Smooth muscle cell (in vitro differentiated cells): ENCODE measurements at regions not wholly inside any gene's neighbourhood (a gene's known extent, or its start where the extent isn't known, plus 50 kb on each side); places are given as distances from the start of the nearest gene placed in this dataset.

Experiments
- DNase-seq: peaks from one replicate; lab custom pipeline; 2025; ENCODE audit not compliant: unreplicated experiment; lab: John Stamatoyannopoulos, UW
- H2AFZ ChIP-seq: fragments of 200-600 bp; sonication (generic); 2 replicates; pipeline ENCODE4 v1.6.0; 2016; ENCODE audit warnings: antibody characterized with exemption, low read depth, mild to moderate bottlenecking
- H3F3A ChIP-seq: fragments of 200-600 bp; sonication (generic); 2 replicates; pipeline ENCODE4 v1.6.0; 2017; ENCODE audit warnings: antibody characterized with exemption, low read depth
- H3K27ac ChIP-seq: fragments of 200-600 bp; sonication (generic); 2 replicates; pipeline ENCODE4 v1.5.1; 2016; ENCODE audit warnings: low read depth, mild to moderate bottlenecking
- H3K27me3 ChIP-seq: fragments of 200-600 bp; sonication (generic); 2 replicates; pipeline ENCODE4 v1.6.1; 2016; ENCODE audit warnings: low read depth, mild to moderate bottlenecking
- H3K36me3 ChIP-seq: fragments of 200-600 bp; sonication (generic); 2 replicates; pipeline ENCODE4 v1.5.1; 2016; ENCODE audit warnings: low read depth
- H3K4me1 ChIP-seq: fragments of 200-600 bp; sonication (generic); 2 replicates; pipeline ENCODE4 v1.5.1; 2016; ENCODE audit warnings: low read depth
- H3K4me2 ChIP-seq: fragments of 200-600 bp; sonication (generic); 2 replicates; pipeline ENCODE4 v1.6.0; 2016; ENCODE audit warnings: mild to moderate bottlenecking
- H3K4me3 ChIP-seq: fragments of 200-600 bp; sonication (generic); 2 replicates; pipeline ENCODE4 v1.5.1; 2016; ENCODE audit warnings: mild to moderate bottlenecking
- H3K79me2 ChIP-seq: fragments of 200-600 bp; sonication (generic); 2 replicates; pipeline ENCODE4 v1.6.0; 2016; ENCODE audit warnings: low read depth, mild to moderate bottlenecking
- H3K9ac ChIP-seq: fragments of 200-600 bp; sonication (generic); 2 replicates; pipeline ENCODE4 v1.6.0; 2016; ENCODE audit warnings: low read depth
- H3K9me3 ChIP-seq: fragments of 200-600 bp; sonication (generic); replicated peaks from 2 replicates; pipeline ENCODE4 v1.5.1; 2016; ENCODE audit warnings: low read depth
- H4K20me1 ChIP-seq: fragments of 200-600 bp; sonication (generic); 2 replicates; pipeline ENCODE4 v1.6.0; 2016; ENCODE audit warnings: low read depth
- CTCF ChIP-seq: fragments of 200-600 bp; sonication (generic); IDR thresholded peaks from 2 replicates; pipeline ENCODE4 v1.5.1; 2017; ENCODE audit warnings: borderline replicate concordance, mild to moderate bottlenecking, antibody characterized with exemption; ENCODE audit not compliant: insufficient read depth, poor library complexity, severe bottlenecking
- WGBS: methylation state at CpG from one replicate; pipeline ENCODE4 v1.1.7; 2016; ENCODE audit warnings: low lambda C conversion rate; 5-methylcytosine and 5-hydroxymethylcytosine counted together

GRCh38 chr6:16914184-16914583 is 152.9 kb upstream of the ATXN1 start:
- H3K36me3 ChIP-seq: no peaks in the 10 kb centered on the region
- no peaks in the 10 kb centered on the region for H3F3A ChIP-seq
- DNase-seq: no peak
- H3K9ac ChIP-seq: no peak overlapping the region
- no peak for TF ChIP-seq CTCF
- H2AFZ ChIP-seq: no peak overlapping the region
- H3K4me3 ChIP-seq: no peak overlapping the region
- no peaks in the 10 kb centered on the region for H3K79me2 ChIP-seq
- H3K27ac ChIP-seq: no peak overlapping the region
- no peaks in the 10 kb centered on the region for H4K20me1 ChIP-seq
- no peak overlapping the region for H3K4me2 ChIP-seq
- H3K4me1 ChIP-seq: no peaks in the 10 kb centered on the region
- H3K27me3 ChIP-seq: no peaks in the 10 kb centered on the region
- no peaks in the 10 kb centered on the region for H3K9me3 ChIP-seq
- WGBS: 93% methylated on average over 3 of the region's 3 CpGs

GRCh38 chr6:16912756-16913155 is 151.5 kb upstream of the ATXN1 start:
- no peak overlapping the region for H2AFZ ChIP-seq
- DNase-seq: no peak
- H3K27ac ChIP-seq: no peak overlapping the region
- no peaks in the 10 kb centered on the region for H3K27me3 ChIP-seq
- no peaks in the 10 kb centered on the region for H3K79me2 ChIP-seq
- H3K4me3 ChIP-seq: no peak overlapping the region
- H3K9ac ChIP-seq: no peak overlapping the region
- no peaks in the 10 kb centered on the region for H4K20me1 ChIP-seq
- no peaks in the 10 kb centered on the region for H3F3A ChIP-seq
- H3K4me2 ChIP-seq: no peak overlapping the region
- TF ChIP-seq CTCF: no peak
- H3K4me1 ChIP-seq: no peaks in the 10 kb centered on the region
- H3K36me3 ChIP-seq: no peaks in the 10 kb centered on the region
- H3K9me3 ChIP-seq: no peaks in the 10 kb centered on the region

- Histone ChIP-seq H3K36me3 (no peaks in the 10 kb centered on the region), H3K9me3 (no peaks in the 10 kb centered on the region), H2AFZ (no peak overlapping the region), H3K79me2 (no peaks in the 10 kb centered on the region), H3F3A (no peaks in the 10 kb centered on the region), H3K9ac (no peak overlapping the region), H3K4me3 (no peak overlapping the region), H3K4me1 (no peaks in the 10 kb centered on the region), H3K27ac (peak overlapping the region; percentile 78), H3K4me2 (peak overlapping the region; percentile 12), H3K27me3 (no peaks in the 10 kb centered on the region), H4K20me1 (no peaks in the 10 kb centered on the region)
- TF ChIP-seq CTCF: no peak
- DNase-seq: no peak
- 93% methylated on average over 3 of the region's 3 CpGs for WGBS
These were observed 149.8 kb upstream of the ATXN1 start for GRCh38 chr6:16911088-16911487.

- Histone ChIP-seq H2AFZ (no peak overlapping the region), H3K27ac (peak overlapping the region; percentile 78), H3K4me3 (no peak overlapping the region), H3K36me3 (no peaks in the 10 kb centered on the region), H3K9ac (no peak overlapping the region), H3K79me2 (no peaks in the 10 kb centered on the region), H3K4me2 (peak overlapping the region; percentile 5), H3K27me3 (no peaks in the 10 kb centered on the region), H3F3A (no peaks in the 10 kb centered on the region), H3K9me3 (no peaks in the 10 kb centered on the region), H3K4me1 (no peaks in the 10 kb centered on the region), H4K20me1 (no peaks in the 10 kb centered on the region)
- no peak for TF ChIP-seq CTCF
- WGBS: 48% methylated on average over 4 of the region's 4 CpGs
- DNase-seq: no peak
These were observed 148.5 kb upstream of the ATXN1 start for GRCh38 chr6:16909658-16910360.
